ENCODE measurements at regions not wholly inside any gene's neighbourhood (a gene's known extent, or its start where the extent isn't known, plus 50 kb on each side); places are given as distances from the start of the nearest gene placed in this dataset.

DNA sequence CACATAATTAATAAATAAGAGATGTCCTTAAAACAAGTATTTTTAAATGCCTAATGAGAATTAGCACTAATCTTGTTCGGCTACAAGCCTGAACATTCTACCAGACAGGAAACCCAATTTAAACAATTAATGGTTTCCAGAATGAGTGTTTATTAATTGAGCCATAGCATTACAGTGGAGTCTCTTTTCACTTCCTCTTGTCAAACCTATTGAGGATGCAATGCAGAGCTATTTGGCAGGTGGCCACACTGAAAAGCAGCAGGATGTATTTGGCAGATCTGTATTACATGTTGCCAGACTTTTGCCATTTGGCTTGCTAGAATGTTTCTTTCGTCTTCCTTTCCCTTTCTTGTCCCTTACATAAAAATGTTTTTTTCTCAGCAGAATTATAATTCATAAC, 475.2 kb upstream of the MARCKS start:
- no peaks in the 10 kb centered on the region for H3K27me3 Mint-ChIP-seq
- H3K9me3 Mint-ChIP-seq (ENCODE audit: low read depth) = no peaks in the 10 kb centered on the region
- ATAC-seq (no peak), DNase-seq (no peak)
- no peaks in the 10 kb centered on the region for H3K4me1 Mint-ChIP-seq
- no peak overlapping the region for H3K27ac Mint-ChIP-seq
- CTCF ChIA-PET = no interaction called here
- no peak overlapping the region for H3K4me3 Mint-ChIP-seq
- no peaks in the 10 kb centered on the region for H3K36me3 Mint-ChIP-seq

DNA sequence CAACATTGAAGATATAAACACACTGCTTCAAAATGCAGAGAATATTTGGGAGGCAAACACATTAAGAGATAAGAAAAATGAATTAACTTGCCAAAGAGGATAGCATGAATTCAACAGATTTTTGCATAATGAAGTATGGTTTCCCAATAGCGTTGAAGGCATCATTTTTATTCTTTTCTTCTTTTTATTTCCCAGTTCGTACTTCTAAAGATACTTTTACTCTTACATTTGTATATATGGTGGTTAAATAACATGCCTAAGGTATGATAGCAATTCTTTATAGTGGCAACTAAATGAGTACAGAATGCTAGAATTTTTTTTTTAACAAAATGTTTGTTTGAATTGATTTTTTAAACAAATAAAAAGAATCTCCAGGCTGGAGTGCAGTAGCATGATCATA, 473.4 kb upstream of the MARCKS start:
- H3K9me3 Mint-ChIP-seq (ENCODE audit: low read depth) = no peaks in the 10 kb centered on the region
- H3K27ac Mint-ChIP-seq = no peak overlapping the region
- CTCF ChIA-PET = no interaction called here
- DNase-seq (no peak), ATAC-seq (no peak)
- H3K4me3 Mint-ChIP-seq = no peak overlapping the region
- no peaks in the 10 kb centered on the region for H3K27me3 Mint-ChIP-seq
- no peaks in the 10 kb centered on the region for H3K4me1 Mint-ChIP-seq
- H3K36me3 Mint-ChIP-seq = no peaks in the 10 kb centered on the region

DNA sequence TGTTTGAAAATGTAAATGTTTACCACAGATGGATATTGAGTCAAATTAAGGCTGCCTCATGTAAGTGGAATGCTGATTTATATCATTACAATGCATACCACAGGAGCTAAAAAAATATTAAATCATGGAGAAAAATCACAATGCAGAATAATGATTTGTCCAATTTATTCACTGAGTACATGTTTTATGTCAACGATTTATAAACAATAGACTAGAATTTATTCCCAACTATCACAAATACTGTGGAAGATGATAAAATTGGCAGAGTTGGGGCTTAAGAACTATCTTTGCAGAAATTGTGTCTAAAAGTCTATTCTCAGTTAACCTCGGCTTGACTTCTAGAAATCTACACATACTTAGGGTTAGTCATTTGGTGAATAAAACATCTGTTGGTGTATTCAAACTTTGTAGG, 472.1 kb upstream of the MARCKS start:
- ATAC-seq (no peak), DNase-seq (no peak)
- H3K4me1 Mint-ChIP-seq = no peaks in the 10 kb centered on the region
- H3K4me3 Mint-ChIP-seq = no peak overlapping the region
- H3K27ac Mint-ChIP-seq = no peak overlapping the region
- no peaks in the 10 kb centered on the region for H3K36me3 Mint-ChIP-seq
- no peaks in the 10 kb centered on the region for H3K27me3 Mint-ChIP-seq
- CTCF ChIA-PET = no interaction called here
- no peaks in the 10 kb centered on the region for H3K9me3 Mint-ChIP-seq (ENCODE audit: low read depth)

DNA sequence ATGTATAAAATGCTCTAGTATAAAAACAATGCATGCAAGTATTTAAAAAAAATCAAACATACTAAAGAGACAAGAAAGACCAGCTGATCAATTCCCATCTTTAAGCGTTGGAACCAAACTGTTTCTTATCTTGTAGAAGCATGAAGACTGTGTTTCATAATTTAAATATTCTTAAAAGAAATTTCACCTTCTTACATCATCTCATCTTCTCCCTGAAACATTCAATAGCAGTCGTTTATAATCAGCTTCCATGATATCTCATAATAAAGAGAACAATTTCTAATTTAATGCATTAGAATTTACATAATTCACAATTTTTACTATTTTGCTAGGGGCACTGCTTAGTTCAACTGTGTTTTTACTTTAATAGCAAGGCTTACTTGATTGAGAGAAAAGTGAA, 468.1 kb upstream of the MARCKS start:
- no peak for DNase-seq
- Mint-ChIP-seq H3K4me3 (no peak overlapping the region), H3K27me3 (no peaks in the 10 kb centered on the region), H3K27ac (no peak overlapping the region), H3K9me3 (ENCODE audit: low read depth) (no peaks in the 10 kb centered on the region), H3K4me1 (no peaks in the 10 kb centered on the region), H3K36me3 (no peaks in the 10 kb centered on the region)
- CTCF ChIA-PET = no interaction called here
- no peak for ATAC-seq

DNA sequence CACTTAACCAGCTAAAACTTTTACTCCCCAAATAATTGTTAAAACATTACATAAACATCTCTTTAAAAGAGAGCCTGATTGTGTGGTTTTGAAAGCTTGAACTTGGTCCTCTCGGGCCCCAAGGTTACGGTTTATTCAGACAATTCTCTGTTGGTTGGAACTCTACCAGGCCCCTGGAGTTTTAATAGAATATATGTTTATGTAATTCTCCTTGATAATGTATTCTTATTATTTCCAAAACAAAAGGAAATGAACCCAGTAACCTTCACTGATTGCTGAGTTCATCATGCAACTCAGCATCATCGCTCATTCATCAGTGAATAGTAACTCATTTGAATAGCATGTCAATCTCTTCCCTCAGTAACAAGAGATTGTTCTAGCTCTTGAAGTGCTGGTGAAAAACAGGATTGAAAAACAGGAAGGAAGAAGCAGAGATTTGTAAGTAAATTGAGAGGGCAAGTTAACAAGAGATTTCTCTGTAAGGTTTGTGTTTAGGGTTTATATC, 464.5 kb upstream of the MARCKS start:
- Mint-ChIP-seq H3K4me1 (no peaks in the 10 kb centered on the region), H3K27ac (no peak overlapping the region), H3K4me3 (no peak overlapping the region), H3K27me3 (no peaks in the 10 kb centered on the region), H3K9me3 (ENCODE audit: low read depth) (no peaks in the 10 kb centered on the region), H3K36me3 (no peaks in the 10 kb centered on the region)
- DNase-seq (no peak), ATAC-seq (no peak)
- CTCF ChIA-PET = no interaction called here

DNA sequence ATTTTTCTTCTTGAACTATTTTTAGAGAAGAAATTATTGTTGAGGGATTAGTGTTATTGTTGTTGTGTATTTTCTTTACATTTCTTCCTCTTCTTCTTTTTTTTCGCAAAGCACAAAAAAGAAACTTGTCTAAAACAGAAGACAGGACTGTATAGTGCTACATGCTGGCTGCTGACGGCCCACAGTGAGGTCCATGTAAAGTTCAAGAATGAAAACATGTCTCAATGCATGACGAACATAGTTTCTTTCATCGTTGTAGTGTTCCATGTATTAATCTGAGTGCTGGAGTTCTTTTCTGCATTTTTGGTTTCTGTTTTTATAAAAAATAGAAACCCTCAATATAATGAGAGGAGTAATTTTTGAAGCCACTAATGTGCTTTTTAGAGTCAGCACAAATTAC, 462.9 kb upstream of the MARCKS start:
- DNase-seq = no peak
- H3K27ac Mint-ChIP-seq = no peak overlapping the region
- no peak overlapping the region for H3K4me3 Mint-ChIP-seq
- ATAC-seq = no peak
- CTCF ChIA-PET = no interaction called here
- no peaks in the 10 kb centered on the region for H3K4me1 Mint-ChIP-seq
- H3K27me3 Mint-ChIP-seq = no peaks in the 10 kb centered on the region
- H3K36me3 Mint-ChIP-seq = no peaks in the 10 kb centered on the region
- H3K9me3 Mint-ChIP-seq (ENCODE audit: low read depth) = no peaks in the 10 kb centered on the region

DNA sequence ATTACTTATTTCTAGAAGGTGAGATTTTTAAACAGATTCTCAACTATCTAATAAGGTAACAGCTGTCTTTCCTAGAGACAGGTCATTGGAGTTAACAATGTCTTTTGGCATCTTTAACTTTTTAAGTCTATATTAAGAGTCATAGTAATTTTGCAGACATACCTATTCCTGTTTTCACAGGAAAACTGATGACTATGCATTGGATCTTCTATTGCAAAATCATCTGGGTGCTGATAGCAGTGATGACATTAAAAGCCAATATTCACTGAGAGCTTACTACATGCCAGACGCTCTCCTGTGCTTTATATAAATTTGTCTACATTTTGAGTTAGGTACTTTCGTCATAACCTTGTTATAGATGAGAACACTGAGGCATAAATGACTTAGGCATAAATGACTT, 462.4 kb upstream of the MARCKS start:
- DNase-seq = no peak
- Mint-ChIP-seq H3K4me3 (no peak overlapping the region), H3K4me1 (no peaks in the 10 kb centered on the region), H3K36me3 (no peaks in the 10 kb centered on the region), H3K27me3 (no peaks in the 10 kb centered on the region), H3K27ac (no peak overlapping the region), H3K9me3 (ENCODE audit: low read depth) (no peaks in the 10 kb centered on the region)
- CTCF ChIA-PET = no interaction called here
- no peak for ATAC-seq

DNA sequence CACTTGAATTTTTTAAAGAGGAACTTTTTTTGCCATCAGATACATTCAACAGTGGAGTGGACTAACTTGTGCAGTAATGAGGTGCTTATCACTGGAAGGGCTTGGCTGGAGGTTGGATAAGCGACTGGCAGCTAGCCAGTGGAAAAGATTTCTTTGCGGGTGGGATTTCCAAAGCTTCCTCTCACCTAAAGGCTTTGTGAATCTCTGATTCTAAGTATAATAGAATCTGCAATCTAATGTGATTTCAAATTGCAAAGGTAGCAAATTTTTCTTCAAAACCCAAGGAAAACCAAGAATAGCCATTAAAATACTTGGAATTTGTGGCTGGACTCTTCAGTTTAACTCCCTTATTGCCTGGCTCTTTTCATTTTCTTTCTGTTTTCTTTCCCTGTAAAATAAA, 460.4 kb upstream of the MARCKS start:
- H3K36me3 Mint-ChIP-seq = no peaks in the 10 kb centered on the region
- CTCF ChIA-PET = no interaction called here
- H3K27me3 Mint-ChIP-seq = no peaks in the 10 kb centered on the region
- H3K4me3 Mint-ChIP-seq = no peak overlapping the region
- no peak overlapping the region for H3K27ac Mint-ChIP-seq
- H3K9me3 Mint-ChIP-seq (ENCODE audit: low read depth) = no peaks in the 10 kb centered on the region
- no peak for DNase-seq
- H3K4me1 Mint-ChIP-seq = no peaks in the 10 kb centered on the region
- ATAC-seq = no peak

DNA sequence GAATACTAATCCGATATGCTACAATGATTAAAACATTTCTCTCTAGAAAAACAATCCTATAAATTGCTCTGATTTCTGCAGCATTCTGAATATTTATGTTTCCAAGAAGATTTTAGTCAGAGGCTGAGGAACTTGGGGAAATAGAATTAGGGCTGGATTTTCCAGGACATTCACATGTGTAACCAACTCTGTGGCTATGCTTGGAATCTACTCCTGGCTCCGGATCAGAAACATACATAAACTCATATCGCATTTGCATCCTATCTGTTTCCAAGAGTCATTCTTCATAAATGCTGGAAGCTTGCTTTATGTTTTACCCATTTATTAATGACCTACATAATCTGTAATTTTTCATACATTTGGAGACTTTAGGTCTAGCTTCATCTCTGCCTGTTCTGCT, 459.9 kb upstream of the MARCKS start:
- Mint-ChIP-seq H3K4me1 (no peaks in the 10 kb centered on the region), H3K36me3 (no peaks in the 10 kb centered on the region), H3K9me3 (ENCODE audit: low read depth) (no peaks in the 10 kb centered on the region), H3K4me3 (no peak overlapping the region), H3K27ac (no peak overlapping the region), H3K27me3 (no peaks in the 10 kb centered on the region)
- CTCF ChIA-PET = no interaction called here
- ATAC-seq (no peak), DNase-seq (no peak)

DNA sequence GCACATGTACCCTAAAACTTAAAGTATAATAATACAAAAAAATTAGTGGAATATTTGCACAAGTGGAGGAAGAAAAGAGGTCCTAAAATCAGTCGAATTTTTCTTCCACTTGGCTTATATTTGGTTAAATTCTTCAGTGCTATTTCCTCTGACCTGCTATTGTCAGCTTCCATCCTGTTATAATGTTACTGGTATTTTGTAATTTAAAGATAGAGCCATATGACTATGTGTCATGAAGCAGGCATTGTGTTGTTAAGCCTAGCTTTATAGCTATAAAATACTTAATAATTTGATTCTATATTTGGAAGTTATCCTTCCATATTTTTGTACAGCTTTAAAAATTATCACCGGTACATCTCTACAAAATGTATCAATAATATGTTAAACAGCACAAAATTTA, 455.9 kb upstream of the MARCKS start:
- no peaks in the 10 kb centered on the region for H3K4me1 Mint-ChIP-seq
- DNase-seq (no peak), ATAC-seq (no peak)
- H3K27ac Mint-ChIP-seq = no peak overlapping the region
- no peak overlapping the region for H3K4me3 Mint-ChIP-seq
- no peaks in the 10 kb centered on the region for H3K9me3 Mint-ChIP-seq (ENCODE audit: low read depth)
- CTCF ChIA-PET = no interaction called here
- no peaks in the 10 kb centered on the region for H3K36me3 Mint-ChIP-seq
- H3K27me3 Mint-ChIP-seq = no peaks in the 10 kb centered on the region

DNA sequence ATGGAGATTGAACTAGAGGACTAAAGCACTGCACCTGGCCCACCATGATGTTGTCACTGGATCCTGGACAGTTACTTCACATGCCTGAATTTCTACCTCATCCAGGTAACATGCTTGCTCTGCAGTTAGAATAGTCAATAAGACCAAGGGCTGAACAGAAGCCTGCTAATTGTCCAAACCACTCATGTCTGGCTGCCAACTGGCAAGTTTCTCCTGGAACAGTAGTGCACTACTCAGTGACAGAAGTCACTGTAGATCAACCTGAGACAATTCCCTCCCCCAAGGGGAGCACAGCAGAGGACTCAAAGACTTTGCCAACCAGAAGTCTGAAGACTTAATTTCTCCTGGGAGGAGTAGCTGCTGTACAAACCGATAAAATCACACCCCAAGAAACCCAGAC, 454.6 kb upstream of the MARCKS start:
- no peaks in the 10 kb centered on the region for H3K36me3 Mint-ChIP-seq
- H3K4me3 Mint-ChIP-seq = no peak overlapping the region
- ATAC-seq (no peak), DNase-seq (no peak)
- H3K27ac Mint-ChIP-seq = no peak overlapping the region
- no peaks in the 10 kb centered on the region for H3K9me3 Mint-ChIP-seq (ENCODE audit: low read depth)
- H3K4me1 Mint-ChIP-seq = no peaks in the 10 kb centered on the region
- CTCF ChIA-PET = no interaction called here
- H3K27me3 Mint-ChIP-seq = no peaks in the 10 kb centered on the region

DNA sequence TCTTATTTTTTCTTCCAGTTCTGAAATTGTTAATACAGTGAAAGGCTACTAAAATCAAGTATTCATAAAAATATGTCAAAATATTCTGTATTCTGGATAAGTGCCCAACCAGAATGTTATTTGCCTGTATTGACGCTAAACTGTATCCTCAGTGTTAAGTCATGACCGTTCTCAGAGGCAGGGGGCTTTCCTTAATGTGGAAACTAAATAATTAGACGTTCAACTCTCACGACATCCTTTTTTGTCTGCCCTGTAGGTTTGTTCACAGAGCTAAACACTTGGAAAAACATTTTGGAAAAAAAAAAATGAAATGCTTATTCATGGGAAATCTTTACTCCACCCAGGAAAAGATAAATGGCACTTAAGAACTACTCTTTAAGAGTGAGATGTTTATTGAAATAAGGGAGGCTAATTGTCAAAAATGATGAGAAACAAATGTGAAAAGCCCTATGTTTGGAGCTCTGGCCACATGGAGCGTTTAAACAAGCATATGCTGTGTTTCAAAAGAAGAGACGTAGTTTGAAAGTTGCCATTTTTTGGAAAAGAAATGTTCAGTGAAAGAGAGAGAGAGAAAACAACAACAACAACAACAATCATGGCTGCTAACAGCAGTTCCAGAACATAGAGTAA, 453.1 kb upstream of the MARCKS start:
- ATAC-seq = no peak
- no peaks in the 10 kb centered on the region for H3K36me3 Mint-ChIP-seq
- CTCF ChIA-PET = no interaction called here

DNA sequence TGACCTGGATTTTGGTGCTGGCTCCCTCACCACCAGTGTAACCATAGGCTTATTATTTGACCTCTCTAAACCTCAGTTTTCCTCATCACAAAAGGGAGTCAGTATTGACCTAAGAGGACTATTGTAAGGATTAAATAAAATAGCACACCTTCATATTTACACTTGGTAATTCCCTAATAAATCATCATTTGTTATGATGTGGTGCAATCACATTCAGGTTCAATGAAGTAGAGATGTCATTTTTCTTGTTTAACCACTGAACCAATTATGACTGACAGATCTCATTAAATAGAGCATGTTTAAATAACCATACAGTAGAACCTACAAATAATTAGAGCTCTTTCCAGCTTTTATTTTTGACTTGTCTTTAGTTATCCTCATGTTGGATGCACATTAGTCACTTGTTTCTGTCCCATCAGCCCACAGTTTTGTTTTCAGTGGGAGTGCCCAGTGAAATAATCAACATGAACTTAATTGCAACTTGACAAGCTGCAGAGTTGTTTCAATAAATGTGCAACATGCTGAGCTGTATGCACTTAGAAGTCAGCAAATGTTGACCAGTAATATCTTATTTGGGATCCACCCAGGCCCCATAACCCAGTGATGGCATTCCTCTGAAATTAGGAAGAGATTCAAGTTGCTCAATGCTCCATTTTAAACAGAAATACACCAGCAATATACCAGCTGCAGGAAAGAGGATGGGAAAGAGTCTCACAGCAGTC, 451.7 kb upstream of the MARCKS start:
- H3K4me1 Mint-ChIP-seq = no peaks in the 10 kb centered on the region
- no peak for DNase-seq

More for the DNA sequence above, 453.1 kb upstream of the MARCKS start:
- H3K4me3 Mint-ChIP-seq = no peak overlapping the region
- H3K4me1 Mint-ChIP-seq = no peaks in the 10 kb centered on the region
- H3K27me3 Mint-ChIP-seq = no peaks in the 10 kb centered on the region
- H3K27ac Mint-ChIP-seq = no peak overlapping the region
- no peak for DNase-seq
- no peaks in the 10 kb centered on the region for H3K9me3 Mint-ChIP-seq (ENCODE audit: low read depth)

DNA sequence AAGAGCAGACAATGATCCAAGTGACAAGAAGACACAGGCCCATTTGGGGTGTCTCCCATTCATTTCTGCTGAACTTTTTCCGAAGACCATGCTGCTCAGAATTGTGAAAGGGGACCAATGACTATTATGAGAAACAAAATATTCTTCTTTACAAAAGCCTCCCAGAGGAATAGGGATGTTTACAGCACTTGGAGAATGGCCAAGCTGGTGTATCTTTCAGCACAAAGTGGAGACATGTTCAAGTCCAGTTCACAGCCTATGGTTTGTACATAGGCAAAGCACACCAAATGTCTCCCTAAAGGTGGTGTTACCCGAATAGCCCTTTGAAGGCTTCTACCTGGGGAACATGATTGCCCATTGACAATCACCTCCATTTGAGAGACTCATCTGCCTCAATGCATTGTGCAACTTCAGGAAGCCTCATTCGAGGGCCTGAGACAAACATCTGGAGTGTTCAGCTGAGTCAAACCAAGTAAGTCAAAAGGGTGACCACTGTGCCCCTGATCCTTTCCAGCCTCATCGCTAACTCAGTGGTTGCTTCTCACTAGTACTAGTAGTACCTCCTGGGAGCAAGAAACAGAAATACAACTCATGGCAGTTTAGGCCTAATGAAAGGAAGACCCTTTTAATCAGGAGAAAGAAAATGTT, 451.0 kb upstream of the MARCKS start:
- H3K36me3 Mint-ChIP-seq = no peaks in the 10 kb centered on the region
- no peak overlapping the region for H3K27ac Mint-ChIP-seq
- H3K4me3 Mint-ChIP-seq = no peak overlapping the region
- CTCF ChIA-PET = no interaction called here
- no peaks in the 10 kb centered on the region for H3K27me3 Mint-ChIP-seq
- no peak for ATAC-seq
- no peak for DNase-seq
- no peaks in the 10 kb centered on the region for H3K4me1 Mint-ChIP-seq
- no peaks in the 10 kb centered on the region for H3K9me3 Mint-ChIP-seq (ENCODE audit: low read depth)

More for the DNA sequence above, 451.7 kb upstream of the MARCKS start:
- CTCF ChIA-PET = no interaction called here
- Mint-ChIP-seq H3K4me3 (no peak overlapping the region), H3K27ac (no peak overlapping the region), H3K27me3 (no peaks in the 10 kb centered on the region), H3K9me3 (ENCODE audit: low read depth) (no peaks in the 10 kb centered on the region), H3K36me3 (no peaks in the 10 kb centered on the region)
- no peak for ATAC-seq
